GM21786 (cell line): ENCODE measurements at regions not wholly inside any gene's neighbourhood (a gene's known extent, or its start where the extent isn't known, plus 50 kb on each side); places are given as distances from the start of the nearest gene placed in this dataset.
"Not testable (repeated sequence)": the region's sequence is repeated elsewhere in the genome, so short reads cannot be mapped to it uniquely, and the experiment has no call there.

Source experiments
- ATAC-seq: cut with Tn5 transposase; IDR thresholded peaks from one replicate; pipeline ENCODE4 v1.9.1; 2021; ENCODE audit not compliant: unreplicated experiment

DNA sequence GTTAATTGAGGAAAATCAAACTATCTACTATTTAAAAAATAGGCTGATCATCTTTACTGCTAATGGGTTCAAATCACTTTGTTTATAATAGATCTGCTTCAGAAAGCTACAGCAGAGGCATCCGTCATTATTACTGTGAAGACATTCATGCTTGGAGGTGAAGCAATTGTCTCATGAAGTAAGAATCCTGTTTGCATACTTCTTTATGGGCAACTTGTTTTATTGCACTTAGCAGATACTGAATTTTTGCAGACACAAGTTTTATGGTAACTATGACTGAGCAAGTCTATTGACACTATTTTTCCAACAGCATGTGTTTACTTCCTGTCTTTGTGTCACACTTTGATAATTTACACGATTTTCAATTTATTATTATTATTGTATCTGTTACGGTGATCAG lies 573.9 kb downstream of the RFPL4B start:
- ATAC-seq: no peak

DNA sequence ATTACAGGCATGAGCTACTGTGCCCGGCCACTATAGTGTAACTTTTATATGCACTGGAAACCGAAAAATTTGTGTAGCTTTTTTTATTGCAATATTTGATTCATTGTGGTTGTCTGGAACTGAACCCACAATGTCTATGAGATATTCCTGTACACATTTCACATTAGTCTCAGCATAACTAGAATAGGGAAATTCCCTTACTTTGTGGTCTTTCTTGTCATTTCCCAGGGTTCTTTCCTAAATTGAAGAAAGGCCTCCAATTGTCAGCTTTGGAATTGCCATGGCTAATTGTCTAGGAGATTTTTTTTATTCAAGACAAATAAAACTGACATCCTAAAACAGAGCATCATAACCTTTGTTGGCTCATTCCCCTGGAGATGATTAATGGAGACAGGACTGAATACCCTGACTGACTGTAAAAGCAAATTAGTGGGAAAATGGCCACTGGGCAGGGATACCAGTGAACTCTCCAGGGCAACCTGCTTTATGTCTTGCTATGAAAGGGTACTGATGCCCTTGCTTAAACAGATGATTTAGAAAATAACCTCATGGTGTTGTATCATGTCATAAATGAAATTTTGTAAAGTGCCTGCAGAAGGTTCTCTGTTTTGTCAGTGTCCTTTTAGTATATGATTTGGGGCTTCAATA lies 576.9 kb downstream of the RFPL4B start:
- ATAC-seq: no peak

DNA sequence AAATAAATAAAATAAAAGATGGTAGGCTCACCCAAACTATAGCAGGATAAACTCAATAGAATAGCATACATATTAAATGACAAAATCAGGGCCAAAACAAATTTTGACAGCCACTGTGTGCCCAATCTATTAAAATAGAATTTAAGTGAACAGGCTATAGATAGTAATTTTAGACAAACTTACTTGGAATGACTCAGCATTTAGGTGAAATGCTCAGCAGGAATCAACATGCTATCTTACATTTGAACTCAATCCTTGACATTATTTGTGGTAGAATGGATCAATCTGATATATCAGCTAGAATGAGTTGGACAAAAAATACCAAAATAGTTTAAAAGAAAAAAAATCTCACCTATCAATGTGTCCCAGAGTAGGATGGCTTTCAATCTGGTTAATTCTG lies 578.6 kb downstream of the RFPL4B start:
- no peak for ATAC-seq

DNA sequence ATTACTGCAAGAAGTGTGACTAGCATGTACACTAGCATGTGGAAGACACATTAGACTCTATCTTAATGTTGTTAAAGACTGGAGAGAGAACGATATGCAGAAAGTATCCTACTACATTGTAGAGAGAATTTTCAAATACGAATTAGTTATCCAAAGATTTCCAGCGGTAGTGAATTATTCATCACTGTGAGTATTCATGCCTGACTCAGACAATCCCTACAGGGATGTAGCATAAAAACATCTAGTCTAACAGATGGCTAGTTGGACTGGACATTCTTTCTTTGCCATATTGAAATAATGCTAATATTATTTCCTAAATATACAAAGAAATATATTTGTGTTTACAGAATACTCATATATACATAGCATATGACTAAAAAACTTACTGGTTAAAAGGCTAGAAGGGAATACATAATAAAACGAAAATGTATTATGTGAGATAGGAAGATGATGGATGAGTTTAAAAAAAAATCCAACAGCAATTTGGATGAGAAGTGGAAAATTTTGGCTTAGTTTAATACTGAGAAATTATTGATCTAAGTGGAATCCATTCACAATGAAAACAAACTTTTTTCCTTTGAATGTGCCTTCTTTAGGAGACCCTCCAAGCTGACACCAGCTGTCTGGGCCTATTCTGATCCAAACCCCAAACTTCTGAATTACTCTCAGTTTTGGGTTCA lies 580.7 kb downstream of the RFPL4B start:
- no peak for ATAC-seq

DNA sequence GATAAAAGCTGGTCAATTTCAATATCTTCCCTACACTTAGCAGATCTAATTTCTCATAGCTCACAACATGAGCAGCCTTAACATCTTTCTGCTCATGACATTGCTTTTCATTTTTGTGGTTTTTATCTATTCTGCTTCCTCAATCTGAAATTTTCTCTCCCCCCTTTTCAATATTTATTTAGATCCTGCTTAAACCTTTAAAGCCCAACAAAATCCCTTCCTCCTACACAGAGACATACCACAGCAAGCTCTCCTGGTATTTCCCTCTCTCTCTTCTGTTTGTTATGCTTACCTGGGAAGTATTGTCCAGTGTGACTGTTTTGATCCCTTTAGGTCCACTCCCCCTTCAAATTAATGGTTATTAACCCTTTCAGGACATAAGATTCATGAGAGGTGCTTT lies 582.5 kb downstream of the RFPL4B start:
- ATAC-seq: no peak

DNA sequence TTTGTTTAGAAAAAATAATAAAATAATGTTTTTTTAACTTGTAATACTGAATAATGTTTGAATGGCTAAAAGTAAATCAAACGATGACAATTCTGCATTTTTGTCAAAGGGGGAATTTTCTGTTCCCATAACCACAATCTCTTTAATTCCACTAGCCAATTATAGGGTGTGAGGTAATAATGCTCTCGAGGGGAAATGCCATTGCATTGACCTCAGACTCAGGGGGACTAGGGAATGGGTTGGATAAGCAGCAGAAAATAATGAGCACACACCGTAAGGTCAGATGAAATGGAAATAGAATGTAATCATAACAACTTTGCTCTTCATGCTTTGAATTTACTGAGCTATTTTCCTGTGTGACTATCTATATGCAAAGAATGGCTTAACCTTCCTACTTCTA lies 584.7 kb downstream of the RFPL4B start:
- ATAC-seq: no peak

GRCh38 chr6:112933947-112934346 lies 586.8 kb downstream of the RFPL4B start:
- no peak for ATAC-seq

- no peak for ATAC-seq
Observed at GRCh38 chr6:112934433-112935327, 587.5 kb downstream of the RFPL4B start.

GRCh38 chr6:112935402-112936078 lies 588.4 kb downstream of the RFPL4B start:
- ATAC-seq: no peak

GRCh38 chr6:112936079-112936472 lies 588.9 kb downstream of the RFPL4B start:
- no peak for ATAC-seq

DNA sequence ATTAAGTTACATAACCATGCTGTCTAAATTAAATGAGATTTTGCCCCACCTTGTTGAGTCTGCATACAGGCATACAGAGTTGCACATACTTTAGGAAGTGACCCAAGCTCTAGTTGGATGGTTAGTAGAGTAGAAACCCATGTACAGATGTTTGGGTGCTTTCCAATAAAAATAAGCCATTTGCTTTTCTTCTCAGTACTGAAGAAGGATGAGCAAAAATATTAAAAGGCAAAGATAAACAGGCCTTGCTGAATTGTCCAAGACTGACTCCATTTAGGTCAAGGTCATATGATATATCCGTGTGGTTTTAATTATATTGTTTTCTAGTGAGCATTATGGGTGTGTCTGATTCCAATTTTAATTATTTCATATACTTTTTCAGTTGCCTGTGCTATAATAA lies 589.4 kb downstream of the RFPL4B start:
- ATAC-seq: no peak

GRCh38 chr6:112937690-112938089 lies 590.6 kb downstream of the RFPL4B start:
- not testable (repeated sequence) for ATAC-seq

GRCh38 chr6:112938650-112939049 lies 591.5 kb downstream of the RFPL4B start:
- ATAC-seq: no peak

DNA sequence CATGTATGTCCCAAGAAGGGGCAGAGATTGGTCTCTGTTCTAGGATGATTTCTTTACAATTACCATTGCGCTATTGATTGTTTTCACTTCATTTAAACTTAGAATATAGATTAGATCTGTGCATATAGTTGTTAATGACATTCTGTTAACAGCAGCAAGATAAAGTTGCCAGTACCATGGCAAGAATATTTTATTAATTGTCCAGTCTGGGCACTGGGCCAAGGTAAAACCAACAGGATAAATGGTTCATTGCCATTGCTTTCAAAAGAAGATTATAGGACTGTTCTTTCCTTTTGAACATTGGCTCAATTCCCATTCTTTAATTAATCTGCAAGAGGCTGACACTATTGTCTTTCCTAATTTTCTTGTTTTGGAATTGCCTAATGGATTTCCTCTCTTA lies 592.4 kb downstream of the RFPL4B start:
- ATAC-seq: no peak

DNA sequence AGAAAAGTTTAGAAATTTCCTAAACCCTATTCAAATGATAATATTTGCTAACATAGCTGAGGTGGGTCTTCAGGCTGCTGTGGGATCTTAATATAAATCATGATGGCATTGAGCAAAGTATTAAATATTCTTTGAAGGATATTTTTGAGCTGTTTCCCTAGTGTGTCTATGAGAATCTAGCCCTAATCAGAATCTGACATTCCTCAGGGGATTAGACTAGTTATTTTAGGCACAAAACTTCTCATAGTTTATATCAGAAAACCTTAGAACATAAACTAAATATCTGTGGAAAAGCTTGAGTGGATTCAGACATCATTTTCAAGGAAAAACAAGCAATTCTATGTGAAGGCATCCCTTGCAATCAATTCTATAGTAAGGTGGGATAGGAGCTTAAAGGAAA lies 594.5 kb downstream of the RFPL4B start:
- ATAC-seq: no peak

- ATAC-seq: no peak
Observed at GRCh38 chr6:112946051-112946450, 598.9 kb downstream of the RFPL4B start.

GRCh38 chr6:112947507-112947906 lies 600.4 kb downstream of the RFPL4B start:
- ATAC-seq: no peak

- no peak for ATAC-seq
Observed at GRCh38 chr6:112951829-112952228, 604.7 kb downstream of the RFPL4B start.

DNA sequence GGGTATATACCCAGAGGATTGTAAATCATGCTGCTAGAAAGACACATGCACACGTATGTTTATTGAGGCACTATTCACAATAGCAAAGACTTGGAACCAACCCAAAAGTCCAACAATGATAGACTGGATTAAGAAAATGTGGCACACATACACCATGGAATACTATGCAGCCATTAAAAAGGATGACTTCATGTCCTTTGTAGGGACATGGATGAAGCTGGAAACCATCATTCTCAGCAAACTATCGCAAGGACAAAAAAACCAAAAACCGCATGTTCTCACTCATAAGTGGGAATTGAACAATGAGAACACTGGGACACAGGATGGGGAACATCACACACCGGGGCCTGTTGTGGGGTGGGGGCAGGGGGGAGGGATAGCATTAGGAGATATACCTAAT lies 608.6 kb downstream of the RFPL4B start:
- not testable (repeated sequence) for ATAC-seq

DNA sequence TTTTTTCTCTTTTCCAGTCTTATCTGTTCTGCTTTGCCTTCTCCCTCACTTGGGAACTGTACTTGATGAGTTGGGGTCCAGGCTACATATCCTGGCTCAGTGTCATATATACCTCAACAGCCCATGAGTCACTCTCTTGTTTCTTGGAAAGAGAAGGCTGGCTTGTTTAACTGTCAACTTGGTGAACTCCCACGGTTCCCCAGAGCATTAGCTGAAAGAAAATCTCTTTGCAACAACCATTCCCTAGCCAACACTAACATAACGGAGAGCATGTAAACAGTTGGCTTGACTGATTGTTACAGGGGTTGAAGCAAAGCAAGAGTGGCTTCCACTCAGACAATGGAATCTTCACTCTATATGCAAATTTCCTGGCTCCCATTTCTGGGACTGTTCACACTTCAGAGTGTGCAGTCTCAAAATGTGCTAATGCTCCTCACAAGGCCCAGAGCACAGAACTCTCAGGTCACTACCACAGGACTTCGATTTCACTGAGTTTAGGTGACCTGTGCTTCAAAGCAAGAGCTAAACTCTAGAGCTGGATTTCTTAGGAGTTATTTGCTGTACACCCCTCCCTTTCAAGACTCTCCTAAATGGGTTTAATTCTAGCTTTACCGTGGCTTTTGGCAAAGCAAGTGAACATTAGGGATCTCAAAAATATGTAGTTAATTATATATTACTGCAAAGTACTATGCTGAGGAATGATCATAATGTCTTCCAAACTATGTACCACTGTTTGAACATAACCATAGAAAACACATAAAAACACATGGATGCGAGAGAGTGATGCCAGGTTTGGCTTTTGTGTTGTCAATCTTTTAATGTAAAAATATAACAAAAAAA lies 609.8 kb downstream of the RFPL4B start:
- ATAC-seq: no peak
